ENCODE measurements at regions not wholly inside any gene's neighbourhood (a gene's known extent, or its start where the extent isn't known, plus 50 kb on each side); places are given as distances from the start of the nearest gene placed in this dataset.

DNA sequence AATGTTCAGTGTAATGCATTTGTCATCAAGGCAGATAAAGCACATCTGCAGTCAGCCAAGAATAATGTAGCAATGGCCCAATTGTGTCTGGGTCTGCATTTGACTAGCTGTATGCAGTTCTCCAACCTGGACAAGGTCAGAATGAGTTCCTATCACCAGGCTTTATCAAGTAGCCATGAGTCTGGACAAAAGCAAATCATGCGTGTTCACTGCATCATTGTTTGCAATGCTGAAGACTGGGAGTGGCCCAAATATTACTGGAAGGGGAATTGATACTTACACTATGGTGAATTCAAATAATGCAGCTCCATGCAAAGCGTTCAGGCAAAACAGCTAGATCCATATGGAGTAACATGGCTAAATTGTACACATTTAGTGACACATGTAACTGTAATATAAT lies 250.9 kb downstream of the TOX3 start:
- Histone ChIP-seq H3K9me2 (ENCODE audit: insufficient read depth, low read length) (no peaks in the 10 kb centered on the region), H3K4me3 (ENCODE audit: low read depth, low read length, poor library complexity, severe bottlenecking) (no peak overlapping the region), H3K27ac (ENCODE audit: low read depth, low read length, poor library complexity, severe bottlenecking) (no peak overlapping the region), H2AFZ (ENCODE audit: low read length) (no peak overlapping the region), H3K4me2 (ENCODE audit: low read length) (no peak overlapping the region), H3K79me2 (ENCODE audit: insufficient read depth, low read depth, low read length) (no peaks in the 10 kb centered on the region), H3K4me1 (ENCODE audit: insufficient read depth, low read length, poor library complexity, severe bottlenecking) (no peaks in the 10 kb centered on the region), H4K20me1 (ENCODE audit: insufficient read depth, low read length) (no peaks in the 10 kb centered on the region), H3K36me3 (ENCODE audit: insufficient read depth, low read length) (no peaks in the 10 kb centered on the region), H3K9me3 (ENCODE audit: low read length) (no peaks in the 10 kb centered on the region)
- no peak for DNase-seq (ENCODE audit: low spot score)
- intact Hi-C loops (cut with micrococcal nuclease; ENCODE audit: unreplicated experiment): no loop called here
- ChIA-PET CTCF (ENCODE audit: unreplicated experiment) (no interaction called here), POLR2A (no interaction called here)
- BruUV-seq (replicated peaks): no TSS peak
- TF ChIP-seq, protein P1, sequence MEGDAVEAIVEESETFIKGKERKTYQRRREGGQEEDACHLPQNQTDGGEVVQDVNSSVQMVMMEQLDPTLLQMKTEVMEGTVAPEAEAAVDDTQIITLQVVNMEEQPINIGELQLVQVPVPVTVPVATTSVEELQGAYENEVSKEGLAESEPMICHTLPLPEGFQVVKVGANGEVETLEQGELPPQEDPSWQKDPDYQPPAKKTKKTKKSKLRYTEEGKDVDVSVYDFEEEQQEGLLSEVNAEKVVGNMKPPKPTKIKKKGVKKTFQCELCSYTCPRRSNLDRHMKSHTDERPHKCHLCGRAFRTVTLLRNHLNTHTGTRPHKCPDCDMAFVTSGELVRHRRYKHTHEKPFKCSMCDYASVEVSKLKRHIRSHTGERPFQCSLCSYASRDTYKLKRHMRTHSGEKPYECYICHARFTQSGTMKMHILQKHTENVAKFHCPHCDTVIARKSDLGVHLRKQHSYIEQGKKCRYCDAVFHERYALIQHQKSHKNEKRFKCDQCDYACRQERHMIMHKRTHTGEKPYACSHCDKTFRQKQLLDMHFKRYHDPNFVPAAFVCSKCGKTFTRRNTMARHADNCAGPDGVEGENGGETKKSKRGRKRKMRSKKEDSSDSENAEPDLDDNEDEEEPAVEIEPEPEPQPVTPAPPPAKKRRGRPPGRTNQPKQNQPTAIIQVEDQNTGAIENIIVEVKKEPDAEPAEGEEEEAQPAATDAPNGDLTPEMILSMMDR (conservative IDR thresholded peaks at IDR 0.05; ENCODE audit: low read length): no peak
- no peak for TF ChIP-seq EZH2phosphoT487 (IDR thresholded peaks at IDR 0.05; ENCODE audit: borderline replicate concordance, low read depth, low read length)

DNA sequence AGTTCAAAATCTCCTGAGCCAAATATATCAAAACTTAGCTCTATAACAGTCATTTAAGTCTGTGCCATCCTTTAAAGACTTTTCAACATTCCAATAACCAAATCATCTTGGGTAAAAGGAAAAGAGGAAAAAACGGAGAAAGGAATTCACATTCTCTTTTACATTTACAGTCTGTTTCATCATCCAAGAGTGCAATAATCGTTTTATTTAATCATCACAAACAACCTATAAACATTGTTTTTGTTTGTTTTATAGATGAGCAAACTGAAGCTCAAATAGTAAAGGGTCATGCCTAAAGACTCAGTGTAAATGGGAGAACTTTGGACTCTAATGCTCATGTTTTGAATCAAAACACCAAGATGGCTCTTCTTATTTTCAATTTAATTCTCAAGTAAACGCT lies 252.3 kb downstream of the TOX3 start:
- Histone ChIP-seq H2AFZ (ENCODE audit: low read length) (no peak overlapping the region), H3K9me3 (ENCODE audit: low read length) (no peaks in the 10 kb centered on the region), H3K4me3 (ENCODE audit: low read depth, low read length, poor library complexity, severe bottlenecking) (no peak overlapping the region), H3K9me2 (ENCODE audit: insufficient read depth, low read length) (no peaks in the 10 kb centered on the region), H3K4me1 (ENCODE audit: insufficient read depth, low read length, poor library complexity, severe bottlenecking) (no peaks in the 10 kb centered on the region), H3K36me3 (ENCODE audit: insufficient read depth, low read length) (no peaks in the 10 kb centered on the region), H3K79me2 (ENCODE audit: insufficient read depth, low read depth, low read length) (no peaks in the 10 kb centered on the region), H4K20me1 (ENCODE audit: insufficient read depth, low read length) (no peaks in the 10 kb centered on the region), H3K27ac (ENCODE audit: low read depth, low read length, poor library complexity, severe bottlenecking) (no peak overlapping the region), H3K4me2 (ENCODE audit: low read length) (no peak overlapping the region)
- no peak for DNase-seq (ENCODE audit: low spot score)
- BruUV-seq (replicated peaks): no TSS peak
- intact Hi-C loops (cut with micrococcal nuclease; ENCODE audit: unreplicated experiment): no loop called here
- ChIA-PET CTCF (ENCODE audit: unreplicated experiment) (no interaction called here), POLR2A (no interaction called here)
- TF ChIP-seq, protein P1 (conservative IDR thresholded peaks at IDR 0.05; ENCODE audit: low read length): no peak
- TF ChIP-seq EZH2phosphoT487 (IDR thresholded peaks at IDR 0.05; ENCODE audit: borderline replicate concordance, low read depth, low read length): no peak

DNA sequence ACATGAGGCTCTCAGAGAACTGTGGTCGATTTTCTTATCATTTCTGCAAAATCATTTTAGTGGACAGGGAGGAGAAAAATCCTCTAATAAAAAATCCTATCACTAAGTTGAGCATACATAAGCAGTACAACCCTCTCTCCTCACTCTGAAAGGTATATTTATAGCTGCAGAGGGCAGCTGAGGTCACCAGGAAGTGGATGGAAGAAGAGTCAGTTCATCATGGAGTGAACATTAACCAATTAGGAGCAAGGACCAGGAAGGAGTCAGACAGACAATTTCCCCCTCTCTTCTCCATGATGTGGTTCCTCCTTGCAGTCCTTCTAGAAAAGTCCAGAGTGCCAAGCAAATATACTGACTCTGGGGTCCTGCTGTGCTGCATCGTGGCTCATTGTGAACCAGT lies 253.7 kb downstream of the TOX3 start:
- Histone ChIP-seq H3K27ac (ENCODE audit: low read depth, low read length, poor library complexity, severe bottlenecking) (no peak overlapping the region), H4K20me1 (ENCODE audit: insufficient read depth, low read length) (no peaks in the 10 kb centered on the region), H3K9me3 (ENCODE audit: low read length) (no peaks in the 10 kb centered on the region), H3K4me3 (ENCODE audit: low read depth, low read length, poor library complexity, severe bottlenecking) (no peak overlapping the region), H3K4me2 (ENCODE audit: low read length) (no peak overlapping the region), H3K4me1 (ENCODE audit: insufficient read depth, low read length, poor library complexity, severe bottlenecking) (no peaks in the 10 kb centered on the region), H3K36me3 (ENCODE audit: insufficient read depth, low read length) (no peaks in the 10 kb centered on the region), H3K79me2 (ENCODE audit: insufficient read depth, low read depth, low read length) (no peaks in the 10 kb centered on the region), H2AFZ (ENCODE audit: low read length) (no peak overlapping the region), H3K9me2 (ENCODE audit: insufficient read depth, low read length) (no peaks in the 10 kb centered on the region)
- intact Hi-C loops (cut with micrococcal nuclease; ENCODE audit: unreplicated experiment): no loop called here
- POLR2A ChIA-PET: no interaction called here
- TF ChIP-seq EZH2phosphoT487 (IDR thresholded peaks at IDR 0.05; ENCODE audit: borderline replicate concordance, low read depth, low read length): no peak
- TF ChIP-seq, protein P1 (conservative IDR thresholded peaks at IDR 0.05; ENCODE audit: low read length): no peak
- no peak for DNase-seq (ENCODE audit: low spot score)
- no TSS peak for BruUV-seq (replicated peaks)
- CTCF ChIA-PET (ENCODE audit: unreplicated experiment): no interaction called here

Data from OCI-LY7 (cell line).